Mesothelial cell of epicardium (in vitro differentiated cells): ENCODE measurements at regions not wholly inside any gene's neighbourhood (a gene's known extent, or its start where the extent isn't known, plus 50 kb on each side); places are given as distances from the start of the nearest gene placed in this dataset.

Experiments
- DNase-seq, 2 experiments: peaks; one replicate each; pipeline ENCODE4 v3.0.0; 2021; ENCODE audit warnings: low spot score in 2 of 2; ENCODE audit not compliant: unreplicated experiment in 2 of 2
- H3K27ac Mint-ChIP-seq: 2 replicates; pipeline ENCODE4 v1.8.0; 2021; ENCODE audit warnings: mixed read lengths
- H3K27me3 Mint-ChIP-seq: 2 replicates; pipeline ENCODE4 v1.8.0; 2021; ENCODE audit warnings: low read depth, mixed read lengths
- H3K36me3 Mint-ChIP-seq: 2 replicates; pipeline ENCODE4 v1.8.0; 2021; ENCODE audit warnings: mixed read lengths
- H3K4me1 Mint-ChIP-seq: 2 replicates; pipeline ENCODE4 v1.8.0; 2021; ENCODE audit warnings: mixed read lengths
- H3K4me3 Mint-ChIP-seq: 2 replicates; pipeline ENCODE4 v1.8.0; 2021; ENCODE audit warnings: mild to moderate bottlenecking, moderate library complexity, mixed read lengths
- H3K9me3 Mint-ChIP-seq: 2 replicates; pipeline ENCODE4 v1.8.0; 2021; ENCODE audit warnings: mixed read lengths
- TF ChIP-seq, protein P1 (sequence below): fragments of 200-600 bp; sonication (generic); IDR thresholded peaks from one replicate; pipeline ENCODE4 v1.5.0; 2021; ENCODE audit warnings: antibody characterized with exemption; ENCODE audit not compliant: unreplicated experiment

DNA sequence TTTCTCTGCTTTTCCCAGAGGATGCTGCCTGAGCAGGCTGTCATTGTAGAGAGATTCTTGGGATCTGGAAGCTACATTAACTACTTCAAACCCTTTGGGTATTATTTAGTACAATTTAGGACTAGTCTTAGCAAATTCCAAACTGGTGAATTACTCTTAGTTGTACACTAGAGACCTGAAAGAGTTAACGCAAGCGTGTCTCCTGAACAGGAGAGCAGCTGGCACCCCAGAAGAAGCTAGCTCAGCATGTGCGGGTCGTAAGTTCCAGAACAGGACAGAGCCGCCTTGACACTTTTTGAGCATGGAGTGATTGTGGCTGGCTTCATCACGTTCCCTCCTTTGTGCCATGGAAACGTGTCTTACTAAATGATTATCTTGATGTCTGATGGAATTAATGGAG, 495.7 kb upstream of the TPK1 start:
- no peak for DNase-seq
- H3K9me3 Mint-ChIP-seq, result peaks cover 26% of the 10 kb centered on the region
- H3K27ac Mint-ChIP-seq, result no peak overlapping the region
- H3K36me3 Mint-ChIP-seq, result no peaks in the 10 kb centered on the region
- TF ChIP-seq, protein P1, sequence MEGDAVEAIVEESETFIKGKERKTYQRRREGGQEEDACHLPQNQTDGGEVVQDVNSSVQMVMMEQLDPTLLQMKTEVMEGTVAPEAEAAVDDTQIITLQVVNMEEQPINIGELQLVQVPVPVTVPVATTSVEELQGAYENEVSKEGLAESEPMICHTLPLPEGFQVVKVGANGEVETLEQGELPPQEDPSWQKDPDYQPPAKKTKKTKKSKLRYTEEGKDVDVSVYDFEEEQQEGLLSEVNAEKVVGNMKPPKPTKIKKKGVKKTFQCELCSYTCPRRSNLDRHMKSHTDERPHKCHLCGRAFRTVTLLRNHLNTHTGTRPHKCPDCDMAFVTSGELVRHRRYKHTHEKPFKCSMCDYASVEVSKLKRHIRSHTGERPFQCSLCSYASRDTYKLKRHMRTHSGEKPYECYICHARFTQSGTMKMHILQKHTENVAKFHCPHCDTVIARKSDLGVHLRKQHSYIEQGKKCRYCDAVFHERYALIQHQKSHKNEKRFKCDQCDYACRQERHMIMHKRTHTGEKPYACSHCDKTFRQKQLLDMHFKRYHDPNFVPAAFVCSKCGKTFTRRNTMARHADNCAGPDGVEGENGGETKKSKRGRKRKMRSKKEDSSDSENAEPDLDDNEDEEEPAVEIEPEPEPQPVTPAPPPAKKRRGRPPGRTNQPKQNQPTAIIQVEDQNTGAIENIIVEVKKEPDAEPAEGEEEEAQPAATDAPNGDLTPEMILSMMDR, result no peak
- no peaks in the 10 kb centered on the region for H3K4me1 Mint-ChIP-seq
- H3K27me3 Mint-ChIP-seq, result no peaks in the 10 kb centered on the region
- H3K4me3 Mint-ChIP-seq, result no peak overlapping the region

DNA sequence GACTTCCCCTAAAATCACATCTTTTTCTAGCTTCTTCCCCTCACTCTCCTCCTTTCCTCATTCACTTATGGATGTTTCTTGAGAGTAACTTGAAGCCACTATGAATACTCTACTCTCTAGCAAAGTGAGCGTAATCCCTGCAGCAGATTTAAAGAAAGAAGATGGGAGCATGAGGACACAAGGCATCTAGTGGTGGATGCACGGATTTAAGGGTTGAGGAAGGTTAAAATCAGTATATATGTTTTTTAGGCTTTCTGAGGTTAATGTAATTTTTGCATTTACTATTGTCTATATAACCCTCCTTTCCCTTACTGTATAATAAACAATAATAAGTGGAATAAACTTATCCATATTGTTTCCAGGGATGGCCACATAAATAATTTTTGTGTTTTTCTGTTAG, 495.2 kb upstream of the TPK1 start:
- peaks cover 23% of the 10 kb centered on the region for H3K9me3 Mint-ChIP-seq
- TF ChIP-seq, protein P1, result no peak
- H3K36me3 Mint-ChIP-seq, result no peaks in the 10 kb centered on the region
- H3K4me1 Mint-ChIP-seq, result no peaks in the 10 kb centered on the region
- DNase-seq, result no peak
- H3K27ac Mint-ChIP-seq, result no peak overlapping the region
- no peaks in the 10 kb centered on the region for H3K27me3 Mint-ChIP-seq
- no peak overlapping the region for H3K4me3 Mint-ChIP-seq

- no peaks in the 10 kb centered on the region for H3K9me3 Mint-ChIP-seq
- H3K36me3 Mint-ChIP-seq, result no peaks in the 10 kb centered on the region
- no peaks in the 10 kb centered on the region for H3K27me3 Mint-ChIP-seq
- DNase-seq, result no peak
- TF ChIP-seq, protein P1, result no peak
- no peaks in the 10 kb centered on the region for H3K4me1 Mint-ChIP-seq
- no peak overlapping the region for H3K4me3 Mint-ChIP-seq
- no peak overlapping the region for H3K27ac Mint-ChIP-seq
Observed at GRCh38 chr7:145327646-145328045, 491.8 kb upstream of the TPK1 start.

DNA sequence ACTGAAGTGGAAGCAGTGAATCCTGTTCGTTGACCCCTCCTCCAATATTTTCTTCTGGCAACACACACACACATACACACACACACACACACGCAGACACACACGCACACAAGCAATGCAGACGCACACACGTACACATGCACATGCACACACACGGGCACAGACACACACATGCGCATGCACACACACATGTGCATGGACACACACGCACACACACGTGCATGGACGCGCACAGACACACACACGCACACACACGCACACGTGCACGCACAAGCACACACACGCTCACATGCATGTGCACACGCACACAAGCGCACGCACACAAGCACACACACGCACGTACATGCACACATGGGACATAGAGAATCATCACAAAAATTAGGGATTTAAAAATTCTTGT, 488.2 kb upstream of the TPK1 start:
- no peaks in the 10 kb centered on the region for H3K36me3 Mint-ChIP-seq
- H3K4me1 Mint-ChIP-seq, result no peaks in the 10 kb centered on the region
- H3K4me3 Mint-ChIP-seq, result no peak overlapping the region
- DNase-seq, result no peak
- no peak overlapping the region for H3K27ac Mint-ChIP-seq
- peaks cover 13% of the 10 kb centered on the region for H3K9me3 Mint-ChIP-seq
- TF ChIP-seq, protein P1, result no peak
- no peaks in the 10 kb centered on the region for H3K27me3 Mint-ChIP-seq

- Mint-ChIP-seq H3K4me3 (no peak overlapping the region), H3K27ac (no peak overlapping the region), H3K27me3 (no peaks in the 10 kb centered on the region), H3K36me3 (no peaks in the 10 kb centered on the region), H3K4me1 (no peaks in the 10 kb centered on the region), H3K9me3 (peaks cover 22% of the 10 kb centered on the region)
- TF ChIP-seq, protein P1, result no peak
- no peak for DNase-seq
Observed at GRCh38 chr7:145313551-145313950, 477.7 kb upstream of the TPK1 start.

GRCh38 chr7:145293754-145294153, 457.9 kb upstream of the TPK1 start:
- Mint-ChIP-seq H3K27me3 (no peaks in the 10 kb centered on the region), H3K27ac (no peak overlapping the region), H3K4me1 (no peaks in the 10 kb centered on the region), H3K9me3 (peaks cover 11% of the 10 kb centered on the region), H3K4me3 (no peak overlapping the region), H3K36me3 (no peaks in the 10 kb centered on the region)
- DNase-seq, result no peak
- TF ChIP-seq, protein P1, result no peak
